ENCODE measurements at regions not wholly inside any gene's neighbourhood (a gene's known extent, or its start where the extent isn't known, plus 50 kb on each side); places are given as distances from the start of the nearest gene placed in this dataset.
A peak's percentile ranks its signal among the peaks of the same experiment; 100 is the strongest.

DNA sequence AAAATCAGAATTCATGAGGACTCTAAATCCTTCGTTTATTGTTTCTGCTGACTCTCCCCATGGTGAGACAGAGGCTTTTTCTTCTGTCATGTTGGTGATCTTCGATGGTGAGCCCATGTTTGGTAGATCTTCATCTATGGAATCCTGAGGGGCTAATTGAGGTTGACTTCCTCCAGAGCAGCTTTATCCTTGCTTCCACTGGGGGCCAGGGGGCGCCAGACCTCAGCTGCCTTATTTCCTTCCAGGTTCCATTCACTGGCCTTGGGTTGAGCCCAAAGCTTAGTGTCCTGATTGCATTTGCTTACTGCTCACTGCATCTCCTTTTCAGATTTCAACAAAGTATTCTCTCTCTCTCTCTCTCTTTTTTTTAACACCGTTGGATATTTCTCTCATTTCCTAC lies 80.7 kb downstream of the GCC1 start:
- TF ChIP-seq, protein P1, sequence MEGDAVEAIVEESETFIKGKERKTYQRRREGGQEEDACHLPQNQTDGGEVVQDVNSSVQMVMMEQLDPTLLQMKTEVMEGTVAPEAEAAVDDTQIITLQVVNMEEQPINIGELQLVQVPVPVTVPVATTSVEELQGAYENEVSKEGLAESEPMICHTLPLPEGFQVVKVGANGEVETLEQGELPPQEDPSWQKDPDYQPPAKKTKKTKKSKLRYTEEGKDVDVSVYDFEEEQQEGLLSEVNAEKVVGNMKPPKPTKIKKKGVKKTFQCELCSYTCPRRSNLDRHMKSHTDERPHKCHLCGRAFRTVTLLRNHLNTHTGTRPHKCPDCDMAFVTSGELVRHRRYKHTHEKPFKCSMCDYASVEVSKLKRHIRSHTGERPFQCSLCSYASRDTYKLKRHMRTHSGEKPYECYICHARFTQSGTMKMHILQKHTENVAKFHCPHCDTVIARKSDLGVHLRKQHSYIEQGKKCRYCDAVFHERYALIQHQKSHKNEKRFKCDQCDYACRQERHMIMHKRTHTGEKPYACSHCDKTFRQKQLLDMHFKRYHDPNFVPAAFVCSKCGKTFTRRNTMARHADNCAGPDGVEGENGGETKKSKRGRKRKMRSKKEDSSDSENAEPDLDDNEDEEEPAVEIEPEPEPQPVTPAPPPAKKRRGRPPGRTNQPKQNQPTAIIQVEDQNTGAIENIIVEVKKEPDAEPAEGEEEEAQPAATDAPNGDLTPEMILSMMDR (IDR thresholded peaks at IDR 0.05; ENCODE audit: low read depth, low read length, missing control alignments), result peak; percentile 60
- DNase-seq (ENCODE audit: low read depth), result no peak
- no peak overlapping the region for H3K4me3 ChIP-seq (ENCODE audit: low read depth, low read length)

DNA sequence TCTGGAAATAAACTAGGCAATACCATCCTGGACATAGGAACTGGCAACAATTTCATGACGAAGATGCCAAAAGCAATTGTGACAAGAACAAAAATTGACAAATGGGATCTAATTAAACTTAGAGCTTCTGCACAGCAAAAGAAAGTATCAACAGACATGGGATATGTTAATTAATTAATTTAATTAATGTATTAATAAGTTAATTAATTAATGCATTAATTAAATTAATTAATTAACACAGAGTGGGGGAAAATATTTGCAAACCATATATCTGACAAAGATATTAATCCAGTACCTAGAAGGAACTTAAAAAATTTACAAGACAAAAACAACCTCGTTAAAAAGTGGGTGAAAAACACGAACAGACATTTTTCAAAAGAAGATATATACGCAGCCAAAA lies 83.6 kb downstream of the GCC1 start:
- no peak overlapping the region for H3K4me3 ChIP-seq (ENCODE audit: low read depth, low read length)
- TF ChIP-seq, protein P1 (IDR thresholded peaks at IDR 0.05; ENCODE audit: low read depth, low read length, missing control alignments), result no peak
- no peak for DNase-seq (ENCODE audit: low read depth)

DNA sequence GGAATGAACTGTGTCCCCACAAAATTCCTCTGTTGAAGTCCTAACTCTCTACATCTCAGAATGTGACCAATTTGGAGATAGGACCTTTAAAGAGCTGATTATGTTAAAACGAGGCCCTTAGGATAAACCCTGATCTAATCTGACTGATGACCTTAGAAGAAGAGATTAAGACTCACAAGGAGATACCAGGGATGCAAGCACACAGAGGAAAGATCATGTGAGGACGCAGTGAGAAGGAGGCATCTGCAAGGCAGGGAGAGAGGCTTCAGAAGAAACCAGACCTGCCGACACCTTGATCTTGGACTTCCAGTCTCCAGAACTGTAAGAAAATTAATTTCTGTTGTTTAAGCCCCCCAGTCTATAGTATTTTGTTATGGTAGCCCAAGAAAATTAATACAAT lies 94.9 kb upstream of the ZNF800 start:
- H3K4me3 ChIP-seq (ENCODE audit: low read depth, low read length), result no peak overlapping the region
- no peak for DNase-seq (ENCODE audit: low read depth)
- TF ChIP-seq, protein P1 (IDR thresholded peaks at IDR 0.05; ENCODE audit: low read depth, low read length, missing control alignments), result no peak

DNA sequence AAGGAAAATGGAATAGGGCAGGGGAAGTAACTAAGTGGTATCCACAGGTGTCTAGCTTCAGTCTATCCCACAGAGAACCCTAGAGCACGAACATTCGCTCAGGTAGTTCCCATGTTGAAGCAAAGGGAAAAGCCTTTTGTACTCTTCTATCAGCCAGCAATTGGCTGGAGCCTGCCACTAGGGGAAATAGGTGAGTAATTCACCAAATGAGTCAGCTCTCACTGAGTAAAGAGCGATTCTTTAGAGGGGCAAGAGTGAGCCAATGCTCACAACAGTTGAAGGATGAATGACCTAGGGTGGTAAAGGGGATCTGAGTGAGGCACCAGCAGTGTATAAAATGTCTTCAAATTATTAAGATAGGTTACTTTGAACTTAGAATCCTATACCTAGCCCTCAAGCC lies 94.1 kb upstream of the ZNF800 start:
- TF ChIP-seq, protein P1 (IDR thresholded peaks at IDR 0.05; ENCODE audit: low read depth, low read length, missing control alignments), result peak; percentile 32
- H3K4me3 ChIP-seq (ENCODE audit: low read depth, low read length), result no peak overlapping the region
- no peak for DNase-seq (ENCODE audit: low read depth)

DNA sequence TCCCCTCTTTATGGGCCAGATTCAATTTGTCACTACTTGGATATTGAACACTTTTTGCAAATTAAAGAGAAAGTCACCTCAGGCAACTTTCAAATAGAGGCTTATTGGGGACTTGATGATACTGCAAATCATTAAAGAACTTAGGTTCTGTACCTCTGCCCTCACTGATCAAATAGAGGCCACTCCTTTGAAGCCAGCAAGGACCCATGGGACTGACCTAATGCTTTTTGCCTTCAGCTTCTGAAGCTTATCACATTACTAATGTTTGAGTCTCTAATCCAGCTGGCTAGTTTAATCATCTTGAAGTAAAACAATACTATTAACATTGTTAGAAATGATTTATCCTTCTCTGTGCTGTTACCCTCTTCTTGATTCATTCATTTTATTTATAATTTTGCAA lies 93.0 kb upstream of the ZNF800 start:
- TF ChIP-seq, protein P1 (IDR thresholded peaks at IDR 0.05; ENCODE audit: low read depth, low read length, missing control alignments), result no peak
- DNase-seq (ENCODE audit: low read depth), result no peak
- H3K4me3 ChIP-seq (ENCODE audit: low read depth, low read length), result no peak overlapping the region

DNA sequence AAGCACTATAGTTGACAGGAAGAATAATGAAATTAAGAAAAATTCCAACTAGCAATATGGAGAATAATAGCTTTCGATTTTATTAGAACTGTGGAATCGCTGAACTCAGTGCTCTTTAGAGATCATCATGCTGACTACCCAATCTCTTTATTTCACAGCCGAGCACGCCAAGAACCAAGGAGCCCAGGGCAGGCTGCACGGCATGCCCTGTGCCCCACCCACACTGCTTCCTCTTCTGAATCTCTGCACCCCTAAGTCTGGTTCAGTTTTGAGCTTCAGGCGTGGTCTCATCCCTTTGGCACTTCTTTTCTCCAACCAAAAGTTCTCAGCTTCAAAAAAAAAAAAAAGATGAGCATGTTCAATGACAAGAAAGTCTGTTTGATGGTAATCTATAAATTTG lies 92.4 kb upstream of the ZNF800 start:
- no peak overlapping the region for H3K4me3 ChIP-seq (ENCODE audit: low read depth, low read length)
- TF ChIP-seq, protein P1 (IDR thresholded peaks at IDR 0.05; ENCODE audit: low read depth, low read length, missing control alignments), result no peak

DNA sequence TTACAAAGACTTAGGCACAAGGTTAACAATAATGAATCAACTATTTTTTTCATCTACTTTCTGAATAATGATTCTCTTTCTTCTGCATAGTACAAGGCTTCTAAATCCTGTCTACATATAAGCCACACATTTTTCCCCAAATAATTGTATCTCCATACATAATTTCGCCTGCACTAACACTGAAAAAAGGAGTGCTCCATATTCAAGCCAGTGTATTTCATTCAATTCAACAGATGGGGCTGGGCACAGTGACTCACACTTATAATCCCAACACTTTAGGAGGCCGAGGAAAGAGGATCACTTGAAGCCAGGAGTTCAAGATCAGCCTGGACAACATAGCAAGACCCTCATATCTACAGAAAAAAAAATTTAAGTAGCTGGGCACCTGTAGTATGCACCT lies 86.0 kb upstream of the ZNF800 start:
- no peak overlapping the region for H3K4me3 ChIP-seq (ENCODE audit: low read depth, low read length)
- TF ChIP-seq, protein P1 (IDR thresholded peaks at IDR 0.05; ENCODE audit: low read depth, low read length, missing control alignments), result no peak

More for the DNA sequence above, 92.4 kb upstream of the ZNF800 start:
- no peak for DNase-seq (ENCODE audit: low read depth)

More for the DNA sequence above, 86.0 kb upstream of the ZNF800 start:
- no peak for DNase-seq (ENCODE audit: low read depth)
